Activated T-helper 1 cell treated with anti-CD3 and anti-CD28 coated beads, Interleukin-2, amount 50 U/mL, for 16 hours (primary cell): ENCODE measurements at regions not wholly inside any gene's neighbourhood (a gene's known extent, or its start where the extent isn't known, plus 50 kb on each side); places are given as distances from the start of the nearest gene placed in this dataset.
"Not testable (repeated sequence)": the region's sequence is repeated elsewhere in the genome, so short reads cannot be mapped to it uniquely, and the experiment has no call there.

Experiments
- DNase-seq, 2 donors: peaks; one replicate each; pipeline ENCODE4 v3.0.0-alpha.2; 2020; ENCODE audit warnings: low read depth in 1 of 2, low spot score in 1 of 2

- no peak for DNase-seq
Measured at GRCh38 chr6:168862346-168862980, 391.2 kb downstream of the THBS2 start.

GRCh38 chr6:168860987-168861386, 392.7 kb downstream of the THBS2 start:
- no peak for DNase-seq

GRCh38 chr6:168860341-168860740, 393.3 kb downstream of the THBS2 start:
- DNase-seq: no peak

- no peak for DNase-seq
Measured at GRCh38 chr6:168858926-168859325, 394.7 kb downstream of the THBS2 start.

GRCh38 chr6:168856914-168857313, 396.7 kb downstream of the THBS2 start:
- DNase-seq: no peak

GRCh38 chr6:168852376-168852884, 401.2 kb downstream of the THBS2 start:
- no peak for DNase-seq

- DNase-seq: no peak
Measured at GRCh38 chr6:168851460-168852375, 401.9 kb downstream of the THBS2 start.

GRCh38 chr6:168850027-168850736, 403.5 kb downstream of the THBS2 start:
- DNase-seq: not testable (repeated sequence)

GRCh38 chr6:168849459-168849858, 404.2 kb downstream of the THBS2 start:
- no peak for DNase-seq

GRCh38 chr6:168848797-168849196, 404.8 kb downstream of the THBS2 start:
- DNase-seq: no peak

GRCh38 chr6:168844821-168845609, 404.0 kb downstream of the SMOC2 start:
- DNase-seq: no peak

- not testable (repeated sequence) for DNase-seq
Measured at GRCh38 chr6:168842632-168843212, 401.7 kb downstream of the SMOC2 start.

- DNase-seq: no peak
Measured at GRCh38 chr6:168841609-168842278, 400.8 kb downstream of the SMOC2 start.

GRCh38 chr6:168840932-168841331, 399.9 kb downstream of the SMOC2 start:
- not testable (repeated sequence) for DNase-seq

- not testable (repeated sequence) for DNase-seq
Measured at GRCh38 chr6:168840299-168840698, 399.3 kb downstream of the SMOC2 start.

- DNase-seq: no peak
Measured at GRCh38 chr6:168838037-168838399, 397.0 kb downstream of the SMOC2 start.

- DNase-seq: no peak
Measured at GRCh38 chr6:168837254-168838036, 396.5 kb downstream of the SMOC2 start.

GRCh38 chr6:168835991-168836390, 395.0 kb downstream of the SMOC2 start:
- no peak for DNase-seq

- DNase-seq: no peak
Measured at GRCh38 chr6:168834801-168835200, 393.8 kb downstream of the SMOC2 start.
